ENCODE measurements at regions not wholly inside any gene's neighbourhood (a gene's known extent, or its start where the extent isn't known, plus 50 kb on each side); places are given as distances from the start of the nearest gene placed in this dataset.

- TF ChIP-seq CTCF (conservative IDR thresholded peaks at IDR 0.05; ENCODE audit: low read length) (no peak), EZH2phosphoT487 (IDR thresholded peaks at IDR 0.05; ENCODE audit: borderline replicate concordance) (no peak)
These were observed 71.5 kb upstream of the ENPP6 start for GRCh38 chr4:184289179-184289535.

All from Loucy (cell line).